Activated gamma-delta T cell (primary cell): ENCODE measurements at regions not wholly inside any gene's neighbourhood (a gene's known extent, or its start where the extent isn't known, plus 50 kb on each side); places are given as distances from the start of the nearest gene placed in this dataset.
"Not testable (repeated sequence)": the region's sequence is repeated elsewhere in the genome, so short reads cannot be mapped to it uniquely, and the experiment has no call there.

ENCODE experiments used
- DNase-seq: peaks from one replicate; lab custom pipeline; 2025; lab: John Stamatoyannopoulos, UW

GRCh38 chr22:22372086-22372485 lies 127.5 kb downstream of the VPREB1 start:
- DNase-seq = no peak

- DNase-seq = no peak
Observed at GRCh38 chr22:22374163-22374562, 129.6 kb downstream of the VPREB1 start.

- no peak for DNase-seq
Observed at GRCh38 chr22:22374579-22374978, 130.0 kb downstream of the VPREB1 start.

- DNase-seq = no peak
Observed at GRCh38 chr22:22375576-22376351, 131.2 kb downstream of the VPREB1 start.

GRCh38 chr22:22376352-22376706 lies 131.7 kb downstream of the VPREB1 start:
- no peak for DNase-seq

- DNase-seq = not testable (repeated sequence)
Observed at GRCh38 chr22:22376884-22377283, 131.7 kb downstream of the ZNF280B start.

- DNase-seq = no peak
Observed at GRCh38 chr22:22377335-22377734, 131.2 kb downstream of the ZNF280B start.

- DNase-seq = no peak
Observed at GRCh38 chr22:22378446-22379415, 129.8 kb downstream of the ZNF280B start.

- DNase-seq = no peak
Observed at GRCh38 chr22:22380098-22381030, 128.2 kb downstream of the ZNF280B start.

GRCh38 chr22:22381292-22381691 lies 127.2 kb downstream of the ZNF280B start:
- not testable (repeated sequence) for DNase-seq

- no peak for DNase-seq
Observed at GRCh38 chr22:22384267-22384666, 124.3 kb downstream of the ZNF280B start.

- DNase-seq = no peak
Observed at GRCh38 chr22:22384668-22385244, 123.8 kb downstream of the ZNF280B start.

GRCh38 chr22:22386602-22387385 lies 121.7 kb downstream of the ZNF280B start:
- no peak for DNase-seq

- no peak for DNase-seq
Observed at GRCh38 chr22:22387386-22387736, 121.2 kb downstream of the ZNF280B start.

- DNase-seq = no peak
Observed at GRCh38 chr22:22388090-22388489, 120.5 kb downstream of the ZNF280B start.

GRCh38 chr22:22388494-22388893 lies 120.0 kb downstream of the ZNF280B start:
- DNase-seq = no peak

- DNase-seq = no peak
Observed at GRCh38 chr22:22389467-22389866, 119.1 kb downstream of the ZNF280B start.

GRCh38 chr22:22390989-22391388 lies 117.6 kb downstream of the ZNF280B start:
- no peak for DNase-seq

- DNase-seq = no peak
Observed at GRCh38 chr22:22391543-22391942, 117.0 kb downstream of the ZNF280B start.

GRCh38 chr22:22392131-22392530 lies 116.4 kb downstream of the ZNF280B start:
- DNase-seq = no peak

GRCh38 chr22:22394591-22394990 lies 114.0 kb downstream of the ZNF280B start:
- DNase-seq = no peak
